PC-9 (cell line): ENCODE measurements at regions not wholly inside any gene's neighbourhood (a gene's known extent, or its start where the extent isn't known, plus 50 kb on each side); places are given as distances from the start of the nearest gene placed in this dataset.

Experiments
- BruUV-seq: library from RNA; stranded (reverse); fragments of 400-500 nt; replicated peaks from 2 replicates; lab custom pipeline; 2021; lab: Mats Ljungman, UMichigan
- CTCF ChIA-PET: fragments of 300-600 bp; sonication (Branson Sonifier 250); formaldehyde crosslinking; loops from one replicate; lab custom pipeline; 2022; ENCODE audit warnings: antibody characterized with exemption; lab: Charles Lee
- POLR2A ChIA-PET: fragments of 300-600 bp; sonication (Branson Sonifier 250); formaldehyde crosslinking; loops from one replicate; lab custom pipeline; 2022; ENCODE audit warnings: antibody characterized with exemption; ENCODE audit not compliant: unreplicated experiment; lab: Charles Lee
- DNase-seq, 2 experiments: peaks; one replicate each; pipeline versions ENCODE4 v3.0.0 to v3.0.0-alpha.2; 2015 to 2022; ENCODE audit warnings: mixed read lengths in 1 of 2
- H2AFZ ChIP-seq: fragments of 200-600 bp; sonication (generic); 2 replicates; pipeline ENCODE4 v1.8.1; 2017; ENCODE audit warnings: antibody characterized with exemption
- H3F3A ChIP-seq: fragments of 200-600 bp; sonication (generic); 2 replicates; pipeline ENCODE4 v1.8.1; 2017; ENCODE audit warnings: antibody characterized with exemption, mild to moderate bottlenecking, low read depth; ENCODE audit not compliant: insufficient read depth
- H3K27ac ChIP-seq: fragments of 200-600 bp; sonication (generic); 2 replicates; pipeline ENCODE4 v1.6.1; 2016; ENCODE audit warnings: mixed run types
- H3K27me3 ChIP-seq: fragments of 200-600 bp; sonication (generic); 2 replicates; pipeline ENCODE4 v1.6.1; 2016; ENCODE audit warnings: low read depth, mixed run types; ENCODE audit not compliant: insufficient read depth
- H3K36me3 ChIP-seq: fragments of 200-600 bp; sonication (generic); 2 replicates; pipeline ENCODE4 v1.6.1; 2016; ENCODE audit warnings: low read depth, mixed run types
- H3K4me1 ChIP-seq: fragments of 200-600 bp; sonication (generic); replicated peaks from 2 replicates; pipeline ENCODE4 v1.6.1; 2016; ENCODE audit warnings: mixed run types; ENCODE audit not compliant: insufficient read depth
- H3K4me2 ChIP-seq: fragments of 200-600 bp; sonication (generic); 2 replicates; pipeline ENCODE4 v1.6.1; 2017; ENCODE audit warnings: mixed run types
- H3K4me3 ChIP-seq: fragments of 200-600 bp; sonication (generic); 2 replicates; pipeline ENCODE4 v1.6.1; 2016; ENCODE audit warnings: mixed run types
- H3K79me2 ChIP-seq: fragments of 200-600 bp; sonication (generic); 2 replicates; pipeline ENCODE4 v1.6.1; 2017; ENCODE audit warnings: low read depth, mixed run types
- H3K9me2 ChIP-seq: fragments of 200-600 bp; sonication (generic); 2 replicates; pipeline ENCODE4 v1.8.1; 2017; ENCODE audit warnings: mild to moderate bottlenecking; ENCODE audit not compliant: insufficient read depth
- H3K9me3 ChIP-seq: fragments of 200-600 bp; sonication (generic); 2 replicates; pipeline ENCODE4 v1.8.1; 2016; ENCODE audit warnings: low read depth; ENCODE audit not compliant: insufficient read depth
- H4K20me1 ChIP-seq: fragments of 200-600 bp; sonication (generic); 2 replicates; pipeline ENCODE4 v1.8.1; 2017; ENCODE audit not compliant: insufficient read depth
- EZH2 ChIP-seq: fragments of 200-600 bp; sonication (generic); IDR thresholded peaks from 2 replicates; pipeline ENCODE4 v1.8.0; 2017; ENCODE audit warnings: antibody characterized with exemption, low read depth
- intact Hi-C: fragments of 100-400 bp; cut with micrococcal nuclease; formaldehyde crosslinking; loops from one replicate; pipeline ENCODE4 v1.10.0; 2022; ENCODE audit not compliant: unreplicated experiment
- TF ChIP-seq, protein P1 (sequence below): fragments of 200-600 bp; sonication (generic); conservative IDR thresholded peaks from 2 replicates; pipeline ENCODE4 v1.6.1; 2017; ENCODE audit warnings: mixed run types, antibody characterized with exemption, mild to moderate bottlenecking, moderate library complexity

DNA sequence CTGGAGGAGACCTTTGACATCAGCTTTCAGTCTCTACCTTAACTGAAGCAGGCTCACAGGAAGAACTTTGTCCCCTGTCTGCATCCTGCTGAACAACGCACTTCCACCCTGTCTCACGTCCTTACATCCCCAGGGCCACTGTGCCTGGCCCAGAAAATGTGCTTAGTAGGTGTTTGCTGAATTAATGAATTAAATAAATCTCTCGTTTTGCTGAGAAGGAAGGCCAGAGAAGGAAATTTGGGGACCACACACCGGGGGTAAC lies 54.3 kb upstream of the CREB3L1 start:
- CTCF ChIA-PET, result no interaction called here
- Histone ChIP-seq H3K27ac (no peak overlapping the region), H3K36me3 (no peaks in the 10 kb centered on the region), H3K9me3 (no peaks in the 10 kb centered on the region), H3K4me3 (no peak overlapping the region), H4K20me1 (no peaks in the 10 kb centered on the region), H3F3A (0 out of 2 replicates have a peak, but pooled peaks cover 4% of the 10 kb centered on the region), H3K9me2 (no peaks in the 10 kb centered on the region), H3K4me1 (no peaks in the 10 kb centered on the region; the same call in 1 of the 2 replicates), H2AFZ (no peak overlapping the region), H3K4me2 (no peak overlapping the region), H3K79me2 (no peaks in the 10 kb centered on the region), H3K27me3 (no peaks in the 10 kb centered on the region)
- intact Hi-C loops, result no loop called here
- TF ChIP-seq EZH2, result no peak
- TF ChIP-seq, protein P1, sequence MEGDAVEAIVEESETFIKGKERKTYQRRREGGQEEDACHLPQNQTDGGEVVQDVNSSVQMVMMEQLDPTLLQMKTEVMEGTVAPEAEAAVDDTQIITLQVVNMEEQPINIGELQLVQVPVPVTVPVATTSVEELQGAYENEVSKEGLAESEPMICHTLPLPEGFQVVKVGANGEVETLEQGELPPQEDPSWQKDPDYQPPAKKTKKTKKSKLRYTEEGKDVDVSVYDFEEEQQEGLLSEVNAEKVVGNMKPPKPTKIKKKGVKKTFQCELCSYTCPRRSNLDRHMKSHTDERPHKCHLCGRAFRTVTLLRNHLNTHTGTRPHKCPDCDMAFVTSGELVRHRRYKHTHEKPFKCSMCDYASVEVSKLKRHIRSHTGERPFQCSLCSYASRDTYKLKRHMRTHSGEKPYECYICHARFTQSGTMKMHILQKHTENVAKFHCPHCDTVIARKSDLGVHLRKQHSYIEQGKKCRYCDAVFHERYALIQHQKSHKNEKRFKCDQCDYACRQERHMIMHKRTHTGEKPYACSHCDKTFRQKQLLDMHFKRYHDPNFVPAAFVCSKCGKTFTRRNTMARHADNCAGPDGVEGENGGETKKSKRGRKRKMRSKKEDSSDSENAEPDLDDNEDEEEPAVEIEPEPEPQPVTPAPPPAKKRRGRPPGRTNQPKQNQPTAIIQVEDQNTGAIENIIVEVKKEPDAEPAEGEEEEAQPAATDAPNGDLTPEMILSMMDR, result no peak
- POLR2A ChIA-PET, result no interaction called here
- no peak for DNase-seq
- no TSS peak for BruUV-seq

DNA sequence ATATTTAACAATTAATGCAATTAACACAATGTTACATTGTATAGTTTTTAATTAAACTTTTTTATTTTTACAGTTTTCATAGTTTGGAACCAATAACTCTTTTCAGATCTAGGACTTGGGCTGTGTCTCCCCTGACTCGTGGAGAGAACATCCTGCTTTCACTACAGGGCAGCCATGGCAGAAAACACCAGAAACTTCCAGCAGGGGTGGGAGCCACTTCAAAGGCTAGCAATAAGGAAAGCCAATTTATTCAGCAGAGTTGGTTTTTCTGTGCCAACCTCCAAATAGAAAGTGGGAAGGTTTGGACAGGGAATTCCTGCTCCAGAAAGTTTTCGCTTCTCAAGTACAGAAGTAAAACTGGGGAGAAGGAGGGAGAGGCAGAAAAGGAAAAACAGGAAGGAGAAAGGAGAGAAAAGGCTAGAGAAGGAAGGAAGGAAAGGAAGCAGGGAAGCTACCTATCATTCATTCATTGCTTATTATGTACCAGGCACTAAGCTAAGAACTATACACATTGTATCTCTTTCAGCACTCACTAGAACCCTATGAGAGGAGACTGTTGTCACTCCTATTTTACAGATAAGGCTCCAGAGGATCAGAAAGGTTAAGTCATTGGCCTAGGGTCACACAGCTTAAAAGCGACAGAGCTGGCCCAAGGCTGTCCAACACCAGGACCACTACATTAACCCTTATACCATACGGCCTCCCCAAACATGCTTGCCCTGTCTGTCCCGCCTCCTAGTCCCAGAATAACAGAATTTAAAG lies 54.8 kb upstream of the CREB3L1 start:
- Histone ChIP-seq H3K4me2 (no peak overlapping the region), H3K9me2 (no peaks in the 10 kb centered on the region), H3K27ac (no peak overlapping the region), H4K20me1 (no peaks in the 10 kb centered on the region), H3K9me3 (no peaks in the 10 kb centered on the region), H3K79me2 (no peaks in the 10 kb centered on the region), H2AFZ (peak overlapping the region; percentile 66; the same call in 1 of the 2 replicates), H3K27me3 (no peaks in the 10 kb centered on the region), H3F3A (0 out of 2 replicates have a peak, but pooled peaks cover 4% of the 10 kb centered on the region), H3K4me3 (no peak overlapping the region), H3K36me3 (no peaks in the 10 kb centered on the region), H3K4me1 (no peaks in the 10 kb centered on the region; the same call in 1 of the 2 replicates)
- ChIA-PET POLR2A (no interaction called here), CTCF (no interaction called here)
- no peak for DNase-seq
- intact Hi-C loops, result no loop called here
- no TSS peak for BruUV-seq
- no peak for TF ChIP-seq EZH2
- TF ChIP-seq, protein P1, result no peak

DNA sequence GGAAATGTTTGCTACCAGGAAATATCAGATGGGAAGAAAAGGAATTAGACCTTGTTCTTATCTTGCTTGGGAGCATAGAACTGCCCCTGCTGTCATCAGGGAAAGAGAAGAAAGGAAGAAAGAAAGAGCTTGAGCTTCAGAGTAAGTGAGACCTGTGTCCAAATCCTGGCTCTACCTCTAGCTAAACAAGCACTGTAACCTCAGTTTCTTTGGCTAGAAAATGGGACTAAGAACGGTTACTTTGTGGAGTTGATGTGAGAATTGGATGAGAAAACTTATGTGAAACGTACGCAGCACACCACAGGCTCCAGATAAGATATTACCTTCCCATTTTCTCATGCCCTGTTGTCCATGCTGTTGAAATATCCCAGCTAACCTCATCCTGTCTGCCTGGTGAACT lies 57.1 kb upstream of the CREB3L1 start:
- no peak for TF ChIP-seq EZH2
- TF ChIP-seq, protein P1, result no peak
- no TSS peak for BruUV-seq
- no peaks in the 10 kb centered on the region for H3K36me3 ChIP-seq
- no peaks in the 10 kb centered on the region; the same call in 1 of the 2 replicates for H3K4me1 ChIP-seq
- H3K27me3 ChIP-seq, result no peaks in the 10 kb centered on the region
- H2AFZ ChIP-seq, result peak overlapping the region; percentile 49; the same call in 1 of the 2 replicates
- no peaks in the 10 kb centered on the region for H4K20me1 ChIP-seq
- 0 out of 2 replicates have a peak, but pooled peaks cover 4% of the 10 kb centered on the region for H3F3A ChIP-seq
- H3K4me2 ChIP-seq, result no peak overlapping the region
- H3K79me2 ChIP-seq, result no peaks in the 10 kb centered on the region
- H3K27ac ChIP-seq, result no peak overlapping the region
- DNase-seq, result no peak
- H3K9me2 ChIP-seq, result no peaks in the 10 kb centered on the region
- intact Hi-C loops, result no loop called here
- H3K4me3 ChIP-seq, result no peak overlapping the region
- no peaks in the 10 kb centered on the region for H3K9me3 ChIP-seq
- POLR2A ChIA-PET, result no interaction called here
- CTCF ChIA-PET, result no interaction called here
